Osteoblast (primary cell): ENCODE measurements at regions not wholly inside any gene's neighbourhood (a gene's known extent, or its start where the extent isn't known, plus 50 kb on each side); places are given as distances from the start of the nearest gene placed in this dataset.

Source experiments
- DNase-seq: peaks from one replicate; pipeline ENCODE4 v3.0.0; 2011; ENCODE audit warnings: low spot score, mixed read lengths; ENCODE audit not compliant: insufficient read length; ENCODE audit errors: missing footprints
- H2AFZ ChIP-seq: 2 replicates; pipeline ENCODE4 v1.6.0; 2011; ENCODE audit warnings: mild to moderate bottlenecking, low read length
- H3K27ac ChIP-seq: 2 replicates; pipeline ENCODE4 v1.5.1; 2011; ENCODE audit warnings: mild to moderate bottlenecking, low read depth, low read length, moderate library complexity
- H3K27me3 ChIP-seq: 2 replicates; pipeline ENCODE4 v1.6.0; 2012; ENCODE audit warnings: mild to moderate bottlenecking, control low read depth, inconsistent platforms, low read length, moderate library complexity; ENCODE audit not compliant: insufficient read depth
- H3K36me3 ChIP-seq: 2 replicates; pipeline ENCODE4 v1.5.1; 2011; ENCODE audit warnings: mild to moderate bottlenecking, low read length, control low read depth, moderate library complexity; ENCODE audit not compliant: insufficient read depth
- H3K4me1 ChIP-seq: 2 replicates; pipeline ENCODE4 v1.5.1; 2011; ENCODE audit warnings: mild to moderate bottlenecking, low read length, control low read depth, moderate library complexity; ENCODE audit not compliant: insufficient read depth
- H3K4me2 ChIP-seq: 2 replicates; pipeline ENCODE4 v1.6.0; 2011; ENCODE audit warnings: mild to moderate bottlenecking, low read length; ENCODE audit not compliant: insufficient read depth
- H3K4me3 ChIP-seq: fragments of 200-600 bp; sonication (generic); 3 replicates; pipeline ENCODE4 v1.5.1; 2012; ENCODE audit warnings: mild to moderate bottlenecking, low read length, inconsistent platforms; ENCODE audit not compliant: insufficient read depth
- H3K79me2 ChIP-seq: 2 replicates; pipeline ENCODE4 v1.6.0; 2012; ENCODE audit warnings: mild to moderate bottlenecking, low read length, control low read depth, inconsistent platforms; ENCODE audit not compliant: insufficient read depth
- H3K9me3 ChIP-seq: 2 replicates; pipeline ENCODE4 v1.5.1; 2011; ENCODE audit warnings: low read depth, low read length, control low read depth
- H4K20me1 ChIP-seq: 2 replicates; pipeline ENCODE4 v1.6.0; 2012; ENCODE audit warnings: mild to moderate bottlenecking, low read length, control low read depth; ENCODE audit not compliant: insufficient read depth
- CTCF ChIP-seq: IDR thresholded peaks from 2 replicates; pipeline ENCODE4 v1.5.1; 2011; ENCODE audit warnings: mild to moderate bottlenecking, low read depth, low read length, moderate library complexity; ENCODE audit errors: extremely low read depth

GRCh38 chr6:30264743-30265142 lies 51.5 kb upstream of the TRIM26 start:
- H3K4me1 ChIP-seq = peaks cover 19% of the 10 kb centered on the region
- H3K27ac ChIP-seq = peak overlapping the region; percentile 62
- peaks cover 3% of the 10 kb centered on the region for H3K36me3 ChIP-seq
- no peaks in the 10 kb centered on the region for H4K20me1 ChIP-seq
- no peaks in the 10 kb centered on the region for H3K27me3 ChIP-seq
- no peak overlapping the region for H3K4me3 ChIP-seq
- H2AFZ ChIP-seq = peak overlapping the region; percentile 12
- peak; percentile 34 for DNase-seq
- H3K4me2 ChIP-seq = no peak overlapping the region
- H3K79me2 ChIP-seq = no peaks in the 10 kb centered on the region
- TF ChIP-seq CTCF = no peak
- H3K9me3 ChIP-seq = no peaks in the 10 kb centered on the region

GRCh38 chr6:30263734-30264133 lies 50.5 kb upstream of the TRIM26 start:
- Histone ChIP-seq H3K36me3 (peaks cover 3% of the 10 kb centered on the region), H2AFZ (no peak overlapping the region), H3K4me1 (peaks cover 22% of the 10 kb centered on the region), H3K27me3 (no peaks in the 10 kb centered on the region), H3K4me3 (no peak overlapping the region), H3K79me2 (no peaks in the 10 kb centered on the region), H3K27ac (peak overlapping the region; percentile 62), H3K9me3 (no peaks in the 10 kb centered on the region), H3K4me2 (peak overlapping the region; percentile 14), H4K20me1 (no peaks in the 10 kb centered on the region)
- DNase-seq = peak; percentile 74
- no peak for TF ChIP-seq CTCF
